CD4-positive, CD25-positive, alpha-beta regulatory T cell (primary cell): ENCODE measurements at regions not wholly inside any gene's neighbourhood (a gene's known extent, or its start where the extent isn't known, plus 50 kb on each side); places are given as distances from the start of the nearest gene placed in this dataset.

Experiments used
- ATAC-seq, 2 donors: fragments of 150-1000 bp; cut with Tn5 transposase; one replicate each; pipeline ENCODE4 v1.10.0; 2021; ENCODE audit warnings: low read depth in 2 of 2, moderate number of reproducible peaks in 2 of 2, moderate library complexity in 1 of 2
- DNase-seq, 3 donors: peaks; one replicate each; pipeline versions ENCODE4 v3.0.0 to v3.0.0-alpha.2; 2012 to 2022; ENCODE audit warnings: mixed read lengths in 1 of 3
- H3K27ac ChIP-seq: one replicate; pipeline ENCODE4 v1.7.0; 2013; ENCODE audit warnings: mild to moderate bottlenecking, low read length; ENCODE audit not compliant: insufficient read depth, poor library complexity, severe bottlenecking
- H3K27me3 ChIP-seq: one replicate; pipeline ENCODE4 v1.7.0; 2013; ENCODE audit warnings: low read length; ENCODE audit not compliant: control insufficient read depth, insufficient read depth
- H3K36me3 ChIP-seq: one replicate; pipeline ENCODE4 v1.7.0; 2013; ENCODE audit warnings: mild to moderate bottlenecking, low read length, moderate library complexity; ENCODE audit not compliant: control insufficient read depth, insufficient read depth
- H3K4me1 ChIP-seq: 2 replicates; pipeline ENCODE4 v1.7.0; 2013; ENCODE audit warnings: mild to moderate bottlenecking, low read length; ENCODE audit not compliant: insufficient read depth, control insufficient read depth, poor library complexity, severe bottlenecking
- H3K4me3 ChIP-seq: one replicate; pipeline ENCODE4 v1.7.0; 2013; ENCODE audit warnings: low read depth, mild to moderate bottlenecking, low read length, moderate library complexity
- H3K9me3 ChIP-seq, 2 experiments: 1 replicate in 1 of 2; 2 replicates in 1 of 2; pipeline ENCODE4 v1.7.0; 2013; ENCODE audit warnings: low read length in 2 of 2, mild to moderate bottlenecking in 1 of 2, moderate library complexity in 1 of 2; ENCODE audit not compliant: control insufficient read depth in 2 of 2
- H3K27ac Mint-ChIP-seq, 3 donors: one replicate each; pipeline ENCODE4 v1.8.0; 2020 to 2022; ENCODE audit warnings: mild to moderate bottlenecking in 3 of 3, mixed read lengths in 3 of 3, moderate library complexity in 2 of 3
- H3K27me3 Mint-ChIP-seq: one replicate; pipeline ENCODE4 v1.8.0; 2022; ENCODE audit warnings: mild to moderate bottlenecking, mixed read lengths
- H3K36me3 Mint-ChIP-seq: one replicate; pipeline ENCODE4 v1.8.0; 2020; ENCODE audit warnings: mixed read lengths
- H3K4me1 Mint-ChIP-seq, 4 donors: one replicate each; pipeline ENCODE4 v1.8.0; 2020 to 2022; ENCODE audit warnings: mixed read lengths in 4 of 4, mild to moderate bottlenecking in 1 of 4
- H3K4me3 Mint-ChIP-seq, 4 donors: one replicate each; pipeline ENCODE4 v1.8.0; 2020 to 2022; ENCODE audit warnings: mild to moderate bottlenecking in 4 of 4, mixed read lengths in 4 of 4, moderate library complexity in 3 of 4
- H3K9me3 Mint-ChIP-seq, 7 donors: one replicate each; pipeline ENCODE4 v1.8.0; 2020 to 2022; ENCODE audit warnings: mixed read lengths in 7 of 7, mild to moderate bottlenecking in 3 of 7, moderate library complexity in 2 of 7

- Histone ChIP-seq H3K36me3 (no peaks in the 10 kb centered on the region), H3K4me1 (peaks cover 25% of the 10 kb centered on the region), H3K27ac (no peak overlapping the region), H3K27me3 (no peaks in the 10 kb centered on the region), H3K4me3 (no peak overlapping the region), H3K9me3 (peaks cover 14 to 27% of the 10 kb centered on the region in 2 experiments)
- DNase-seq = no peak
- H3K27ac Mint-ChIP-seq = no peak overlapping the region
- H3K9me3 Mint-ChIP-seq = peaks cover 3 to 35% (median 12%) of the 10 kb centered on the region in 7 donors
- no peak overlapping the region for H3K4me3 Mint-ChIP-seq
- peaks cover 7% of the 10 kb centered on the region for H3K27me3 Mint-ChIP-seq
- no peaks in the 10 kb centered on the region for H3K36me3 Mint-ChIP-seq
- ATAC-seq = peak in 1 of 2 donors; percentile 21
- peaks cover 5 to 44% (median 14%) of the 10 kb centered on the region in 4 donors for H3K4me1 Mint-ChIP-seq
Measured at GRCh38 chr15:70507772-70508371, 255.5 kb downstream of the UACA start.

- no peak overlapping the region for H3K27ac ChIP-seq
- no peak overlapping the region for H3K4me3 Mint-ChIP-seq
Measured at GRCh38 chr15:70505936-70506912, 257.1 kb downstream of the UACA start.

GRCh38 chr15:70505411-70505919, 257.9 kb downstream of the UACA start:
- DNase-seq (no peak), ATAC-seq (no peak)
- H3K27ac Mint-ChIP-seq = peak overlapping the region in 1 of 3 donors; percentile 87
- Histone ChIP-seq H3K27me3 (no peaks in the 10 kb centered on the region), H3K9me3 (peaks cover 8 to 16% of the 10 kb centered on the region in 2 experiments), H3K4me1 (peaks cover 29% of the 10 kb centered on the region), H3K27ac (no peak overlapping the region), H3K36me3 (no peaks in the 10 kb centered on the region), H3K4me3 (no peak overlapping the region)
- H3K27me3 Mint-ChIP-seq = no peaks in the 10 kb centered on the region
- peak overlapping the region in 1 of 4 donors; percentile 16 for H3K4me3 Mint-ChIP-seq
- peaks cover 2 to 54% (median 18%) of the 10 kb centered on the region in 4 donors for H3K4me1 Mint-ChIP-seq
- no peaks in the 10 kb centered on the region for H3K36me3 Mint-ChIP-seq
- H3K9me3 Mint-ChIP-seq = peaks cover 0 to 15% (median 6%) of the 10 kb centered on the region in 7 donors

More at GRCh38 chr15:70505936-70506912, 257.1 kb downstream of the UACA start:
- H3K9me3 Mint-ChIP-seq = peaks cover 3 to 23% (median 8%) of the 10 kb centered on the region in 7 donors
- ATAC-seq (no peak), DNase-seq (no peak)
- peaks cover 5 to 53% (median 17%) of the 10 kb centered on the region in 4 donors for H3K4me1 Mint-ChIP-seq
- peaks cover under 1% of the 10 kb centered on the region for H3K27me3 Mint-ChIP-seq
- H3K27ac Mint-ChIP-seq = no peak overlapping the region
- Histone ChIP-seq H3K36me3 (no peaks in the 10 kb centered on the region), H3K9me3 (peaks cover 11 to 24% of the 10 kb centered on the region in 2 experiments), H3K27me3 (no peaks in the 10 kb centered on the region), H3K4me3 (no peak overlapping the region), H3K4me1 (peaks cover 28% of the 10 kb centered on the region)
- H3K36me3 Mint-ChIP-seq = no peaks in the 10 kb centered on the region

- Mint-ChIP-seq H3K9me3 (peaks cover 0 to 10% (median 3%) of the 10 kb centered on the region in 7 donors), H3K4me1 (peaks cover 0 to 59% (median 21%) of the 10 kb centered on the region in 4 donors), H3K27ac (peak overlapping the region in 1 of 3 donors; percentile 87), H3K4me3 (no peak overlapping the region), H3K27me3 (no peaks in the 10 kb centered on the region), H3K36me3 (no peaks in the 10 kb centered on the region)
- H3K4me1 ChIP-seq = peaks cover 32% of the 10 kb centered on the region
- H3K27ac ChIP-seq = no peak overlapping the region
- no peaks in the 10 kb centered on the region for H3K36me3 ChIP-seq
- no peaks in the 10 kb centered on the region for H3K27me3 ChIP-seq
- DNase-seq (no peak), ATAC-seq (no peak)
- H3K4me3 ChIP-seq = no peak overlapping the region
- H3K9me3 ChIP-seq = peaks cover 5 to 11% of the 10 kb centered on the region in 2 experiments
Measured at GRCh38 chr15:70504988-70505387, 258.4 kb downstream of the UACA start.

GRCh38 chr15:70504299-70504951, 258.9 kb downstream of the UACA start:
- peak in 1 of 2 donors; percentile 30 for ATAC-seq
- H3K9me3 ChIP-seq = peaks cover 0 to 6% of the 10 kb centered on the region in 2 experiments
- peaks cover 0 to 65% (median 21%) of the 10 kb centered on the region in 4 donors for H3K4me1 Mint-ChIP-seq
- no peak overlapping the region for H3K27ac Mint-ChIP-seq
- H3K27me3 ChIP-seq = no peaks in the 10 kb centered on the region
- peak in 1 of 3 donors; percentile 48 for DNase-seq
- peaks cover 32% of the 10 kb centered on the region for H3K4me1 ChIP-seq
- no peak overlapping the region for H3K27ac ChIP-seq
- peak overlapping the region in 2 of 4 donors; percentile 22 to 30 for H3K4me3 Mint-ChIP-seq
- H3K36me3 ChIP-seq = no peaks in the 10 kb centered on the region
- H3K9me3 Mint-ChIP-seq = peaks cover 0 to 5% (median 3%) of the 10 kb centered on the region in 7 donors
- no peaks in the 10 kb centered on the region for H3K36me3 Mint-ChIP-seq
- H3K27me3 Mint-ChIP-seq = no peaks in the 10 kb centered on the region
- peak overlapping the region; percentile 13 for H3K4me3 ChIP-seq

GRCh38 chr15:70503798-70504298, 259.5 kb downstream of the UACA start:
- H3K36me3 Mint-ChIP-seq = no peaks in the 10 kb centered on the region
- H3K4me3 Mint-ChIP-seq = peak overlapping the region in 2 of 4 donors; percentile 20 to 82
- Histone ChIP-seq H3K27ac (no peak overlapping the region), H3K4me3 (no peak overlapping the region), H3K4me1 (peaks cover 32% of the 10 kb centered on the region), H3K9me3 (peaks cover 0 to under 1% of the 10 kb centered on the region in 2 experiments), H3K36me3 (no peaks in the 10 kb centered on the region), H3K27me3 (no peaks in the 10 kb centered on the region)
- H3K27me3 Mint-ChIP-seq = no peaks in the 10 kb centered on the region
- H3K4me1 Mint-ChIP-seq = peaks cover 0 to 68% (median 22%) of the 10 kb centered on the region in 4 donors
- no peak for ATAC-seq
- peak overlapping the region in 1 of 3 donors; percentile 36 for H3K27ac Mint-ChIP-seq
- peaks cover 0 to 3% (median 1%) of the 10 kb centered on the region in 7 donors for H3K9me3 Mint-ChIP-seq
- DNase-seq = no peak
